HG02938 (cell line): ENCODE measurements at regions not wholly inside any gene's neighbourhood (a gene's known extent, or its start where the extent isn't known, plus 50 kb on each side); places are given as distances from the start of the nearest gene placed in this dataset.

Experiments used
- ATAC-seq: cut with Tn5 transposase; IDR thresholded peaks from one replicate; pipeline ENCODE4 v1.9.1; 2021; ENCODE audit warnings: mild to moderate bottlenecking, moderate library complexity; ENCODE audit not compliant: unreplicated experiment

GRCh38 chr15:95210436-95210981 is 979.1 kb downstream of the MCTP2 start:
- ATAC-seq: no peak

- ATAC-seq: no peak
Observed at GRCh38 chr15:95215017-95215416, 983.7 kb downstream of the MCTP2 start.

- ATAC-seq: no peak
Observed at GRCh38 chr15:95226835-95227234, 995.5 kb downstream of the MCTP2 start.

- ATAC-seq: no peak
Observed at GRCh38 chr15:95227235-95227634, 995.9 kb downstream of the MCTP2 start.

GRCh38 chr15:95228856-95229555 is 997.6 kb downstream of the MCTP2 start:
- no peak for ATAC-seq

- ATAC-seq: no peak
Observed at GRCh38 chr15:95235033-95235432, 1003.7 kb downstream of the MCTP2 start.

GRCh38 chr15:95247071-95247984 is 1016.0 kb downstream of the MCTP2 start:
- no peak for ATAC-seq

GRCh38 chr15:95249524-95249923 is 1018.2 kb downstream of the MCTP2 start:
- no peak for ATAC-seq

- no peak for ATAC-seq
Observed at GRCh38 chr15:95252404-95252803, 1021.0 kb downstream of the MCTP2 start.

- ATAC-seq: no peak
Observed at GRCh38 chr15:95254263-95254662, 1022.9 kb downstream of the MCTP2 start.

- ATAC-seq: peak; percentile 82
Observed at GRCh38 chr15:95259513-95259912, 1028.2 kb downstream of the MCTP2 start.

GRCh38 chr15:95259965-95260364 is 1028.6 kb downstream of the MCTP2 start:
- no peak for ATAC-seq

GRCh38 chr15:95260856-95261255 is 1029.5 kb downstream of the MCTP2 start:
- no peak for ATAC-seq

GRCh38 chr15:95261546-95261945 is 1030.2 kb downstream of the MCTP2 start:
- ATAC-seq: no peak

GRCh38 chr15:95261968-95262367 is 1030.6 kb downstream of the MCTP2 start:
- no peak for ATAC-seq

- no peak for ATAC-seq
Observed at GRCh38 chr15:95262866-95263564, 1031.7 kb downstream of the MCTP2 start.

GRCh38 chr15:95263751-95264150 is 1032.4 kb downstream of the MCTP2 start:
- ATAC-seq: no peak

GRCh38 chr15:95265419-95265997 is 1034.1 kb downstream of the MCTP2 start:
- no peak for ATAC-seq

GRCh38 chr15:95266451-95267061 is 1035.2 kb downstream of the MCTP2 start:
- no peak for ATAC-seq

- no peak for ATAC-seq
Observed at GRCh38 chr15:95267481-95267880, 1036.1 kb downstream of the MCTP2 start.
